ENCODE measurements at regions not wholly inside any gene's neighbourhood (a gene's known extent, or its start where the extent isn't known, plus 50 kb on each side); places are given as distances from the start of the nearest gene placed in this dataset.

GRCh38 chr4:15364183-15364582 lies 63.6 kb upstream of the C1QTNF7 start:
- peaks cover 0 to 4% of the 10 kb centered on the region in 2 donors for H3K4me1 ChIP-seq
- DNase-seq (ENCODE audit: low spot score in 2 of 2) = no peak
- H3K27ac ChIP-seq = no peak overlapping the region
- H3K27me3 ChIP-seq = no peaks in the 10 kb centered on the region
- H3K4me3 ChIP-seq = no peak overlapping the region
- no peak for TF ChIP-seq CTCF (IDR thresholded peaks at IDR 0.05)
- intact Hi-C loops (cut with DNase I) = no loop called here
- no peaks in the 10 kb centered on the region for H3K36me3 ChIP-seq
- no peaks in the 10 kb centered on the region for H3K9me3 ChIP-seq

DNA sequence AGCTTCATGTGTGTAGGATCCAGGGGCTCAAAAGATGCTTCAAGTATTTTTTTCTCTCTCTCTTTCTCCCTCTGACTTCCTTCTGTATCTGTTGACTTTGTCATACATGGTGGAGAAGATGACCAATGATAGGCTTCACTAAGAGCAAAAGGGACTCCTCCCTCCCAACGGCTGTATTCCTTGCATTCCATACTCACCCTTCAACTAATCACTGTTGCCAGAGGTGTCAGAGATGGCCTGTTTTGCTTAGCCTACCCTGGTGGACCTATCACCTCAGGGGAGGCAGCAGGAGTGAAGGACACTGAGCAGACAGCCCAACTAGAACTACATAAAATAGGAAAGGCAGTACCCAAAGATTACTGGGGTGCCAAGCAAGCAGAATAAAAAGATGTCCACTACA lies 62.2 kb upstream of the C1QTNF7 start:
- H3K36me3 ChIP-seq = no peaks in the 10 kb centered on the region
- TF ChIP-seq CTCF (IDR thresholded peaks at IDR 0.05) = no peak
- no peaks in the 10 kb centered on the region for H3K9me3 ChIP-seq
- peaks cover 0 to 9% of the 10 kb centered on the region in 2 donors for H3K4me1 ChIP-seq
- H3K27me3 ChIP-seq = no peaks in the 10 kb centered on the region
- H3K4me3 ChIP-seq = no peak overlapping the region
- intact Hi-C loops (cut with DNase I) = no loop called here
- H3K27ac ChIP-seq = no peak overlapping the region
- no peak for DNase-seq (ENCODE audit: low spot score in 2 of 2)

GRCh38 chr4:15366721-15367120 lies 61.1 kb upstream of the C1QTNF7 start:
- TF ChIP-seq CTCF (IDR thresholded peaks at IDR 0.05) = no peak
- H3K9me3 ChIP-seq = no peaks in the 10 kb centered on the region
- intact Hi-C loops (cut with DNase I) = no loop called here
- no peaks in the 10 kb centered on the region for H3K27me3 ChIP-seq
- peaks cover 0 to 18% of the 10 kb centered on the region in 2 donors for H3K4me1 ChIP-seq
- H3K4me3 ChIP-seq = no peak overlapping the region
- DNase-seq (ENCODE audit: low spot score in 2 of 2) = no peak
- no peaks in the 10 kb centered on the region for H3K36me3 ChIP-seq
- H3K27ac ChIP-seq = no peak overlapping the region

DNA sequence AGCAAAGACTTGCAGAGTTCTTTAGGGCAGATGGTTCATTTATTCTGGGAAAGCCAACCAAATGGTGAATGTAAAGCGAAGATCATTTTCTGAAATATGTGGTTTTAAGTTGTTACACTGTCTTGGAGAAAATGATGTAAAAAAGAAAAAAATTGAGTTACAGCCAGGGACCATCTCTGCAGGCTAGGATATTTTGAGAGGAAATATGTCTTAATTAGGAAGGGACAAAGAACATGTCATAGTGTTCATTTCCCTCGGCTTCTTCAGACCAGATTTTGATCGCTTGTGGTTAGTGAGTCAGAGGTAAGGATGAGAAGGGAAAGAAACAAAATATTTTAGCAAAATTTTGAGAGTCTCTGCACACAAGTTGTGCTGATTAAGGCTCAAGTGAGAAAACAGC lies 59.0 kb upstream of the C1QTNF7 start:
- intact Hi-C loops (cut with DNase I) = no loop called here
- Histone ChIP-seq H3K4me3 (no peak overlapping the region), H3K36me3 (no peaks in the 10 kb centered on the region), H3K27ac (no peak overlapping the region), H3K9me3 (no peaks in the 10 kb centered on the region), H3K4me1 (peaks cover 0 to 23% of the 10 kb centered on the region in 2 donors), H3K27me3 (no peaks in the 10 kb centered on the region)
- TF ChIP-seq CTCF (IDR thresholded peaks at IDR 0.05) = no peak
- DNase-seq (ENCODE audit: low spot score in 2 of 2) = no peak

GRCh38 chr4:15370296-15370695 lies 57.5 kb upstream of the C1QTNF7 start:
- no peaks in the 10 kb centered on the region for H3K9me3 ChIP-seq
- intact Hi-C loops (cut with DNase I) = no loop called here
- H3K36me3 ChIP-seq = no peaks in the 10 kb centered on the region
- H3K4me3 ChIP-seq = no peak overlapping the region
- no peaks in the 10 kb centered on the region for H3K27me3 ChIP-seq
- no peak for DNase-seq (ENCODE audit: low spot score in 2 of 2)
- H3K27ac ChIP-seq = no peak overlapping the region
- H3K4me1 ChIP-seq = peaks cover 0 to 25% of the 10 kb centered on the region in 2 donors
- no peak for TF ChIP-seq CTCF (IDR thresholded peaks at IDR 0.05)

DNA sequence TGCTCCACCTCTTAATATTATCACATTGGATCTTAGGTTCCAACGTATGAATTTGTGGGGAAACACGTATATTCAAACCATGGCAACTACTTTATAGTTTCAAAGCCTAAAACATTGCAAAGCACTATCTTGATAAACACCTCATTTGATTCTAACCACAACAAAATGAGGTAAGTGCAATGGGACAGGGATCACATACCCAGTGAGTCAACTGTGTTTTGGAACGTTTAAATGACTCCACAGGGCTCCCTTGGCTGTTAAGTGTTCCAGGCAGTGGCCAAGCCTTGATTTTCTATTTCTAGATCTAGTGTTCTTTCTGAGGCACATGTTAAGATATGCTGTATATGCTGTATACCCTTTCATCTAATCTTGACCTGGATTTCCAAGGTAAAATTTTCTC lies 54.5 kb upstream of the C1QTNF7 start:
- H3K9me3 ChIP-seq = no peaks in the 10 kb centered on the region
- no peak overlapping the region for H3K4me3 ChIP-seq
- H3K4me1 ChIP-seq = peaks cover 0 to 47% of the 10 kb centered on the region in 2 donors
- H3K36me3 ChIP-seq = no peaks in the 10 kb centered on the region
- TF ChIP-seq CTCF (IDR thresholded peaks at IDR 0.05) = no peak
- DNase-seq (ENCODE audit: low spot score in 2 of 2) = no peak
- H3K27me3 ChIP-seq = no peaks in the 10 kb centered on the region
- intact Hi-C loops (cut with DNase I) = no loop called here
- peak overlapping the region; percentile 8 to 46 for H3K27ac ChIP-seq

All from ascending aorta (tissue), 2 donors.